Hepatocyte (in vitro differentiated cells): ENCODE measurements at regions not wholly inside any gene's neighbourhood (a gene's known extent, or its start where the extent isn't known, plus 50 kb on each side); places are given as distances from the start of the nearest gene placed in this dataset.

ENCODE experiments used
- EZH2 ChIP-seq: fragments of 200-600 bp; sonication (generic); IDR thresholded peaks from 2 replicates; pipeline ENCODE4 v1.6.1; 2016; ENCODE audit warnings: antibody characterized with exemption, mild to moderate bottlenecking, borderline replicate concordance
- EZH2phosphoT487 ChIP-seq: fragments of 200-600 bp; sonication (generic); IDR thresholded peaks from one replicate; pipeline ENCODE4 v1.6.1; 2018; ENCODE audit warnings: antibody characterized with exemption, mild to moderate bottlenecking, low read depth, moderate library complexity; ENCODE audit not compliant: unreplicated experiment, severe bottlenecking
- TF ChIP-seq, protein P1 (sequence below): fragments of 200-600 bp; sonication (generic); IDR thresholded peaks from 2 replicates; pipeline ENCODE4 v1.5.1; 2016; ENCODE audit warnings: antibody characterized with exemption, mild to moderate bottlenecking; ENCODE audit not compliant: poor library complexity

DNA sequence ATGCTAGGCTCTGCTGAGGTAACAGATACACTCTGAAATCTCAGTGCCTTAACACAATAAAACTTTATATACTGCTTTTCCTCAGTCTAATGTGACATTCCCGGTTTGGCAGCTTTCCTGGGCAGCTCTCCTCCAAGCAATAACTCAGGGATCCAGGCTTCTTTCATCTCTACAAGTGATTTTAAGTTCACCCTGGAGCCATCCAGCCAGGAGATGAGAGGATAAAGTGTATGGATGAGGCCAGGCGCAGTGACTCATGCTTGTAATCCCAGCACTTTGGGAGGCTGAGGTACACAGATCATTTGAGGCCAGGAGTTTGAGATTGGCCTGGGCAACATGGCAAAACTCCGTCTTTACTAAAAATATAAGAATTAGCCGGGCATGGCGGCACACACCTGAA, 147.2 kb downstream of the UTP18 start:
- TF ChIP-seq, protein P1, sequence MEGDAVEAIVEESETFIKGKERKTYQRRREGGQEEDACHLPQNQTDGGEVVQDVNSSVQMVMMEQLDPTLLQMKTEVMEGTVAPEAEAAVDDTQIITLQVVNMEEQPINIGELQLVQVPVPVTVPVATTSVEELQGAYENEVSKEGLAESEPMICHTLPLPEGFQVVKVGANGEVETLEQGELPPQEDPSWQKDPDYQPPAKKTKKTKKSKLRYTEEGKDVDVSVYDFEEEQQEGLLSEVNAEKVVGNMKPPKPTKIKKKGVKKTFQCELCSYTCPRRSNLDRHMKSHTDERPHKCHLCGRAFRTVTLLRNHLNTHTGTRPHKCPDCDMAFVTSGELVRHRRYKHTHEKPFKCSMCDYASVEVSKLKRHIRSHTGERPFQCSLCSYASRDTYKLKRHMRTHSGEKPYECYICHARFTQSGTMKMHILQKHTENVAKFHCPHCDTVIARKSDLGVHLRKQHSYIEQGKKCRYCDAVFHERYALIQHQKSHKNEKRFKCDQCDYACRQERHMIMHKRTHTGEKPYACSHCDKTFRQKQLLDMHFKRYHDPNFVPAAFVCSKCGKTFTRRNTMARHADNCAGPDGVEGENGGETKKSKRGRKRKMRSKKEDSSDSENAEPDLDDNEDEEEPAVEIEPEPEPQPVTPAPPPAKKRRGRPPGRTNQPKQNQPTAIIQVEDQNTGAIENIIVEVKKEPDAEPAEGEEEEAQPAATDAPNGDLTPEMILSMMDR: no peak
- TF ChIP-seq EZH2 (no peak), EZH2phosphoT487 (no peak)
